GM23338 (cell line): ENCODE measurements at regions not wholly inside any gene's neighbourhood (a gene's known extent, or its start where the extent isn't known, plus 50 kb on each side); places are given as distances from the start of the nearest gene placed in this dataset.

Experiments
- ATAC-seq: fragments of 200-7000 bp; cut with Tn5 transposase; 3 replicates; pipeline ENCODE4 v1.9.1; 2020
- DNase-seq: peaks from one replicate; pipeline ENCODE4 v3.0.0-alpha.2; 2015; ENCODE audit warnings: low spot score
- H2AFZ ChIP-seq: fragments of 200-600 bp; sonication (generic); 2 replicates; pipeline ENCODE4 v1.8.0; 2016; ENCODE audit warnings: antibody characterized with exemption, mild to moderate bottlenecking, moderate library complexity
- H3F3A ChIP-seq: fragments of 200-600 bp; sonication (generic); replicated peaks from 2 replicates; pipeline ENCODE4 v1.8.0; 2017; ENCODE audit warnings: antibody characterized with exemption, mixed run types, low read depth
- H3K27ac ChIP-seq: fragments of 200-600 bp; sonication (generic); 2 replicates; pipeline ENCODE4 v1.6.1; 2016; ENCODE audit warnings: low read depth
- H3K27me3 ChIP-seq: fragments of 200-600 bp; sonication (generic); 2 replicates; pipeline ENCODE4 v1.8.0; 2016; ENCODE audit warnings: mild to moderate bottlenecking, mixed run types, moderate library complexity; ENCODE audit not compliant: insufficient read depth
- H3K36me3 ChIP-seq: fragments of 200-600 bp; sonication (generic); 2 replicates; pipeline ENCODE4 v1.8.0; 2016; ENCODE audit warnings: mild to moderate bottlenecking; ENCODE audit not compliant: insufficient read depth
- H3K4me1 ChIP-seq: fragments of 200-600 bp; sonication (generic); 2 replicates; pipeline ENCODE4 v1.8.0; 2016; ENCODE audit warnings: mild to moderate bottlenecking, moderate library complexity; ENCODE audit not compliant: insufficient read depth
- H3K4me2 ChIP-seq: fragments of 200-600 bp; sonication (generic); 2 replicates; pipeline ENCODE4 v1.7.1; 2017; ENCODE audit warnings: mixed run types
- H3K4me3 ChIP-seq: fragments of 200-600 bp; sonication (generic); 2 replicates; pipeline ENCODE4 v1.6.1; 2016; ENCODE audit warnings: mixed run types
- H3K79me2 ChIP-seq: fragments of 200-600 bp; sonication (generic); replicated peaks from 2 replicates; pipeline ENCODE4 v1.8.0; 2017; ENCODE audit warnings: mild to moderate bottlenecking; ENCODE audit not compliant: insufficient read depth
- H3K9me2 ChIP-seq: fragments of 200-600 bp; sonication (generic); 2 replicates; pipeline ENCODE4 v1.8.0; 2017; ENCODE audit not compliant: insufficient read depth
- H4K20me1 ChIP-seq: fragments of 200-600 bp; sonication (generic); replicated peaks from 2 replicates; pipeline ENCODE4 v1.8.0; 2017; ENCODE audit warnings: mild to moderate bottlenecking; ENCODE audit not compliant: insufficient read depth
- H3K27ac Mint-ChIP-seq: 2 replicates; pipeline ENCODE4 v1.8.0; 2020; ENCODE audit warnings: inconsistent platforms, mild to moderate bottlenecking, moderate library complexity, mixed read lengths
- H3K27me3 Mint-ChIP-seq: 3 replicates; pipeline ENCODE4 v1.8.0; 2022; ENCODE audit warnings: low read depth, mild to moderate bottlenecking, moderate library complexity, mixed read lengths, inconsistent platforms; ENCODE audit not compliant: insufficient read depth, poor library complexity
- H3K36me3 Mint-ChIP-seq: 3 replicates; pipeline ENCODE4 v1.8.0; 2021; ENCODE audit warnings: low read depth, mild to moderate bottlenecking, inconsistent platforms, moderate library complexity, mixed read lengths
- H3K4me1 Mint-ChIP-seq: 3 replicates; pipeline ENCODE4 v1.8.0; 2020; ENCODE audit warnings: mild to moderate bottlenecking, inconsistent platforms, mixed read lengths
- H3K4me3 Mint-ChIP-seq: 3 replicates; pipeline ENCODE4 v1.8.0; 2021; ENCODE audit warnings: moderate library complexity, mild to moderate bottlenecking, inconsistent platforms, mixed read lengths
- H3K9me3 Mint-ChIP-seq: 3 replicates; pipeline ENCODE4 v1.8.0; 2020; ENCODE audit warnings: moderate library complexity, mild to moderate bottlenecking, inconsistent platforms, mixed read lengths
- CREB1 ChIP-seq: fragments of 250-450 bp; sonication (Bioruptor Pico); IDR thresholded peaks from 2 replicates; pipeline ENCODE4 v1.5.0; 2020; ENCODE audit warnings: low read depth, mild to moderate bottlenecking, moderate library complexity
- EZH2 ChIP-seq: fragments of 200-600 bp; sonication (generic); IDR thresholded peaks from one replicate; pipeline ENCODE4 v1.8.0; 2017; ENCODE audit warnings: antibody characterized with exemption, mild to moderate bottlenecking, low read depth; ENCODE audit not compliant: unreplicated experiment
- EZH2phosphoT487 ChIP-seq: fragments of 200-600 bp; sonication (generic); IDR thresholded peaks from one replicate; pipeline ENCODE4 v1.8.1; 2018; ENCODE audit warnings: antibody characterized with exemption; ENCODE audit not compliant: unreplicated experiment
- JUNB ChIP-seq: IDR thresholded peaks from one replicate; pipeline ENCODE4 v1.6.1; 2016; ENCODE audit warnings: antibody characterized with exemption; ENCODE audit not compliant: unreplicated experiment
- NANOG ChIP-seq: IDR thresholded peaks from 2 replicates; pipeline ENCODE4 v1.6.1; 2016; ENCODE audit warnings: antibody characterized with exemption, borderline replicate concordance
- POLR2AphosphoS5 ChIP-seq: IDR thresholded peaks from 2 replicates; pipeline ENCODE4 v1.6.1; 2016; ENCODE audit warnings: antibody characterized with exemption, low read depth
- STAT1 ChIP-seq: IDR thresholded peaks from one replicate; pipeline ENCODE4 v1.6.1; 2016; ENCODE audit warnings: antibody characterized with exemption; ENCODE audit not compliant: unreplicated experiment
- ZNF114 ChIP-seq: fragments of 250-450 bp; sonication (Bioruptor Pico); IDR thresholded peaks from 2 replicates; pipeline ENCODE4 v1.5.0; 2020; ENCODE audit warnings: mild to moderate bottlenecking, moderate library complexity
- ZNF331 ChIP-seq: fragments of 250-450 bp; sonication (Bioruptor Pico); IDR thresholded peaks from 2 replicates; pipeline ENCODE4 v1.5.0; 2020; ENCODE audit warnings: low read depth, mild to moderate bottlenecking, moderate library complexity
- TF ChIP-seq, protein P1 (sequence below): IDR thresholded peaks from one replicate; pipeline ENCODE4 v1.6.1; 2018; ENCODE audit warnings: antibody characterized with exemption; ENCODE audit not compliant: unreplicated experiment
- TF ChIP-seq, protein P2 (sequence below), 2 experiments: fragments of 200-600 bp in 1 of 2; sonication (generic) in 1 of 2; conservative IDR thresholded peaks; 2 replicates each; pipeline versions ENCODE4 v1.5.1 to v1.6.1; 2016 to 2017; ENCODE audit warnings: antibody characterized with exemption in 2 of 2, low read depth in 2 of 2, mild to moderate bottlenecking in 2 of 2, moderate library complexity in 1 of 2
- TF ChIP-seq, protein P3 (sequence below): fragments of 250-450 bp; sonication (Bioruptor Pico); IDR thresholded peaks from 2 replicates; pipeline ENCODE4 v1.5.0; 2020; ENCODE audit warnings: mild to moderate bottlenecking, moderate library complexity
- TF ChIP-seq, protein P4 (sequence below): IDR thresholded peaks from 2 replicates; pipeline ENCODE4 v1.6.1; 2016; ENCODE audit warnings: antibody characterized with exemption

DNA sequence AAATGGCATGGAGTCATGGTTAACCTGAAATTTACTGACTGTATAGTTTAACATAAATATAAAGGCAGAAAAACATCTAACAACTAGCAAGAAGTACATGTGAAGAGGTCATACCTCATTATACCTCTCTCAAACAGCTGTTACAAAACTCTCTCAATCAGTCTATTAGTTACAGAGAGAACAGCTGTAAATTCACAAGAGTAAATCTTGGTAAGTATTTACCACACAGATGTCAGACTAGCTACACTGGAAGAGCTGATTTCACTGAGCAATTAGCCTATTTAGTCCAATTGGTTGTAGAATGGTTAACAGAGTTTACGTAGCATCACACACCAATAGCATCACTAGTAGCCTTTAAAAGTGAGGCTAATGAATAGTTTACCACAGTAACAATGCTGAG lies 463.4 kb upstream of the USP15 start:
- no peak overlapping the region for H3K4me3 Mint-ChIP-seq
- Histone ChIP-seq H3K4me3 (no peak overlapping the region), H3F3A (no peaks in the 10 kb centered on the region), H3K27me3 (no peaks in the 10 kb centered on the region), H3K4me2 (no peak overlapping the region), H3K9me2 (0 out of 2 replicates have a peak, but pooled peaks cover 3% of the 10 kb centered on the region), H2AFZ (peak overlapping the region; percentile 60), H3K4me1 (no peaks in the 10 kb centered on the region), H3K27ac (no peak overlapping the region), H3K79me2 (no peaks in the 10 kb centered on the region), H3K36me3 (no peaks in the 10 kb centered on the region), H4K20me1 (no peaks in the 10 kb centered on the region)
- TF ChIP-seq JUNB = no peak
- TF ChIP-seq, protein P1, sequence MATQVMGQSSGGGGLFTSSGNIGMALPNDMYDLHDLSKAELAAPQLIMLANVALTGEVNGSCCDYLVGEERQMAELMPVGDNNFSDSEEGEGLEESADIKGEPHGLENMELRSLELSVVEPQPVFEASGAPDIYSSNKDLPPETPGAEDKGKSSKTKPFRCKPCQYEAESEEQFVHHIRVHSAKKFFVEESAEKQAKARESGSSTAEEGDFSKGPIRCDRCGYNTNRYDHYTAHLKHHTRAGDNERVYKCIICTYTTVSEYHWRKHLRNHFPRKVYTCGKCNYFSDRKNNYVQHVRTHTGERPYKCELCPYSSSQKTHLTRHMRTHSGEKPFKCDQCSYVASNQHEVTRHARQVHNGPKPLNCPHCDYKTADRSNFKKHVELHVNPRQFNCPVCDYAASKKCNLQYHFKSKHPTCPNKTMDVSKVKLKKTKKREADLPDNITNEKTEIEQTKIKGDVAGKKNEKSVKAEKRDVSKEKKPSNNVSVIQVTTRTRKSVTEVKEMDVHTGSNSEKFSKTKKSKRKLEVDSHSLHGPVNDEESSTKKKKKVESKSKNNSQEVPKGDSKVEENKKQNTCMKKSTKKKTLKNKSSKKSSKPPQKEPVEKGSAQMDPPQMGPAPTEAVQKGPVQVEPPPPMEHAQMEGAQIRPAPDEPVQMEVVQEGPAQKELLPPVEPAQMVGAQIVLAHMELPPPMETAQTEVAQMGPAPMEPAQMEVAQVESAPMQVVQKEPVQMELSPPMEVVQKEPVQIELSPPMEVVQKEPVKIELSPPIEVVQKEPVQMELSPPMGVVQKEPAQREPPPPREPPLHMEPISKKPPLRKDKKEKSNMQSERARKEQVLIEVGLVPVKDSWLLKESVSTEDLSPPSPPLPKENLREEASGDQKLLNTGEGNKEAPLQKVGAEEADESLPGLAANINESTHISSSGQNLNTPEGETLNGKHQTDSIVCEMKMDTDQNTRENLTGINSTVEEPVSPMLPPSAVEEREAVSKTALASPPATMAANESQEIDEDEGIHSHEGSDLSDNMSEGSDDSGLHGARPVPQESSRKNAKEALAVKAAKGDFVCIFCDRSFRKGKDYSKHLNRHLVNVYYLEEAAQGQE = no peak
- TF ChIP-seq ZNF114 = no peak
- TF ChIP-seq ZNF331 (CRISPR knock-in tag) = no peak
- TF ChIP-seq, protein P2, sequence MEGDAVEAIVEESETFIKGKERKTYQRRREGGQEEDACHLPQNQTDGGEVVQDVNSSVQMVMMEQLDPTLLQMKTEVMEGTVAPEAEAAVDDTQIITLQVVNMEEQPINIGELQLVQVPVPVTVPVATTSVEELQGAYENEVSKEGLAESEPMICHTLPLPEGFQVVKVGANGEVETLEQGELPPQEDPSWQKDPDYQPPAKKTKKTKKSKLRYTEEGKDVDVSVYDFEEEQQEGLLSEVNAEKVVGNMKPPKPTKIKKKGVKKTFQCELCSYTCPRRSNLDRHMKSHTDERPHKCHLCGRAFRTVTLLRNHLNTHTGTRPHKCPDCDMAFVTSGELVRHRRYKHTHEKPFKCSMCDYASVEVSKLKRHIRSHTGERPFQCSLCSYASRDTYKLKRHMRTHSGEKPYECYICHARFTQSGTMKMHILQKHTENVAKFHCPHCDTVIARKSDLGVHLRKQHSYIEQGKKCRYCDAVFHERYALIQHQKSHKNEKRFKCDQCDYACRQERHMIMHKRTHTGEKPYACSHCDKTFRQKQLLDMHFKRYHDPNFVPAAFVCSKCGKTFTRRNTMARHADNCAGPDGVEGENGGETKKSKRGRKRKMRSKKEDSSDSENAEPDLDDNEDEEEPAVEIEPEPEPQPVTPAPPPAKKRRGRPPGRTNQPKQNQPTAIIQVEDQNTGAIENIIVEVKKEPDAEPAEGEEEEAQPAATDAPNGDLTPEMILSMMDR (conservative IDR thresholded peaks at IDR 0.05; ENCODE audit: low read depth in 2 of 2) = no peak
- no peak for TF ChIP-seq CREB1 (CRISPR knock-in tag)
- no peak for TF ChIP-seq EZH2
- TF ChIP-seq, protein P3, sequence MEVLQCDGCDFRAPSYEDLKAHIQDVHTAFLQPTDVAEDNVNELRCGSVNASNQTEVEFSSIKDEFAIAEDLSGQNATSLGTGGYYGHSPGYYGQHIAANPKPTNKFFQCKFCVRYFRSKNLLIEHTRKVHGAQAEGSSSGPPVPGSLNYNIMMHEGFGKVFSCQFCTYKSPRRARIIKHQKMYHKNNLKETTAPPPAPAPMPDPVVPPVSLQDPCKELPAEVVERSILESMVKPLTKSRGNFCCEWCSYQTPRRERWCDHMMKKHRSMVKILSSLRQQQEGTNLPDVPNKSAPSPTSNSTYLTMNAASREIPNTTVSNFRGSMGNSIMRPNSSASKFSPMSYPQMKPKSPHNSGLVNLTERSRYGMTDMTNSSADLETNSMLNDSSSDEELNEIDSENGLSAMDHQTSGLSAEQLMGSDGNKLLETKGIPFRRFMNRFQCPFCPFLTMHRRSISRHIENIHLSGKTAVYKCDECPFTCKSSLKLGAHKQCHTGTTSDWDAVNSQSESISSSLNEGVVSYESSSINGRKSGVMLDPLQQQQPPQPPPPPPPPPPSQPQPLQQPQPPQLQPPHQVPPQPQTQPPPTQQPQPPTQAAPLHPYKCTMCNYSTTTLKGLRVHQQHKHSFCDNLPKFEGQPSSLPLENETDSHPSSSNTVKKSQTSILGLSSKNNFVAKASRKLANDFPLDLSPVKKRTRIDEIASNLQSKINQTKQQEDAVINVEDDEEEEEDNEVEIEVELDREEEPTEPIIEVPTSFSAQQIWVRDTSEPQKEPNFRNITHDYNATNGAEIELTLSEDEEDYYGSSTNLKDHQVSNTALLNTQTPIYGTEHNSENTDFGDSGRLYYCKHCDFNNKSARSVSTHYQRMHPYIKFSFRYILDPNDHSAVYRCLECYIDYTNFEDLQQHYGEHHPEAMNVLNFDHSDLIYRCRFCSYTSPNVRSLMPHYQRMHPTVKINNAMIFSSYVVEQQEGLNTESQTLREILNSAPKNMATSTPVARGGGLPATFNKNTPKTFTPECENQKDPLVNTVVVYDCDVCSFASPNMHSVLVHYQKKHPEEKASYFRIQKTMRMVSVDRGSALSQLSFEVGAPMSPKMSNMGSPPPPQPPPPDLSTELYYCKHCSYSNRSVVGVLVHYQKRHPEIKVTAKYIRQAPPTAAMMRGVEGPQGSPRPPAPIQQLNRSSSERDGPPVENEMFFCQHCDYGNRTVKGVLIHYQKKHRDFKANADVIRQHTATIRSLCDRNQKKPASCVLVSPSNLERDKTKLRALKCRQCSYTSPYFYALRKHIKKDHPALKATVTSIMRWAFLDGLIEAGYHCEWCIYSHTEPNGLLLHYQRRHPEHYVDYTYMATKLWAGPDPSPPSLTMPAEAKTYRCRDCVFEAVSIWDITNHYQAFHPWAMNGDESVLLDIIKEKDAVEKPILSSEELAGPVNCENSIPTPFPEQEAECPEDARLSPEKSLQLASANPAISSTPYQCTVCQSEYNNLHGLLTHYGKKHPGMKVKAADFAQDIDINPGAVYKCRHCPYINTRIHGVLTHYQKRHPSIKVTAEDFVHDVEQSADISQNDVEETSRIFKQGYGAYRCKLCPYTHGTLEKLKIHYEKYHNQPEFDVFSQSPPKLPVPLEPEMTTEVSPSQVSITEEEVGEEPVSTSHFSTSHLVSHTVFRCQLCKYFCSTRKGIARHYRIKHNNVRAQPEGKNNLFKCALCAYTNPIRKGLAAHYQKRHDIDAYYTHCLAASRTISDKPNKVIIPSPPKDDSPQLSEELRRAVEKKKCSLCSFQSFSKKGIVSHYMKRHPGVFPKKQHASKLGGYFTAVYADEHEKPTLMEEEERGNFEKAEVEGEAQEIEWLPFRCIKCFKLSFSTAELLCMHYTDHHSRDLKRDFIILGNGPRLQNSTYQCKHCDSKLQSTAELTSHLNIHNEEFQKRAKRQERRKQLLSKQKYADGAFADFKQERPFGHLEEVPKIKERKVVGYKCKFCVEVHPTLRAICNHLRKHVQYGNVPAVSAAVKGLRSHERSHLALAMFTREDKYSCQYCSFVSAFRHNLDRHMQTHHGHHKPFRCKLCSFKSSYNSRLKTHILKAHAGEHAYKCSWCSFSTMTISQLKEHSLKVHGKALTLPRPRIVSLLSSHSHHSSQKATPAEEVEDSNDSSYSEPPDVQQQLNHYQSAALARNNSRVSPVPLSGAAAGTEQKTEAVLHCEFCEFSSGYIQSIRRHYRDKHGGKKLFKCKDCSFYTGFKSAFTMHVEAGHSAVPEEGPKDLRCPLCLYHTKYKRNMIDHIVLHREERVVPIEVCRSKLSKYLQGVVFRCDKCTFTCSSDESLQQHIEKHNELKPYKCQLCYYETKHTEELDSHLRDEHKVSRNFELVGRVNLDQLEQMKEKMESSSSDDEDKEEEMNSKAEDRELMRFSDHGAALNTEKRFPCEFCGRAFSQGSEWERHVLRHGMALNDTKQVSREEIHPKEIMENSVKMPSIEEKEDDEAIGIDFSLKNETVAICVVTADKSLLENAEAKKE (CRISPR knock-in tag) = no peak
- TF ChIP-seq STAT1 = no peak
- TF ChIP-seq, protein P4, sequence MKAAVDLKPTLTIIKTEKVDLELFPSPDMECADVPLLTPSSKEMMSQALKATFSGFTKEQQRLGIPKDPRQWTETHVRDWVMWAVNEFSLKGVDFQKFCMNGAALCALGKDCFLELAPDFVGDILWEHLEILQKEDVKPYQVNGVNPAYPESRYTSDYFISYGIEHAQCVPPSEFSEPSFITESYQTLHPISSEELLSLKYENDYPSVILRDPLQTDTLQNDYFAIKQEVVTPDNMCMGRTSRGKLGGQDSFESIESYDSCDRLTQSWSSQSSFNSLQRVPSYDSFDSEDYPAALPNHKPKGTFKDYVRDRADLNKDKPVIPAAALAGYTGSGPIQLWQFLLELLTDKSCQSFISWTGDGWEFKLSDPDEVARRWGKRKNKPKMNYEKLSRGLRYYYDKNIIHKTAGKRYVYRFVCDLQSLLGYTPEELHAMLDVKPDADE = no peak
- TF ChIP-seq EZH2phosphoT487 = no peak
- no peak for TF ChIP-seq POLR2AphosphoS5
- TF ChIP-seq NANOG = no peak
- no peak for DNase-seq
- H3K27ac Mint-ChIP-seq = no peak overlapping the region
- H3K27me3 Mint-ChIP-seq = peaks cover 3% of the 10 kb centered on the region
- H3K36me3 Mint-ChIP-seq = no peaks in the 10 kb centered on the region
- no peaks in the 10 kb centered on the region for H3K4me1 Mint-ChIP-seq
- 0 out of 3 replicates have a peak, but pooled peaks cover 3% of the 10 kb centered on the region for H3K9me3 Mint-ChIP-seq
- no peak for ATAC-seq
